Neural progenitor cell (in vitro differentiated cells): ENCODE measurements at regions not wholly inside any gene's neighbourhood (a gene's known extent, or its start where the extent isn't known, plus 50 kb on each side); places are given as distances from the start of the nearest gene placed in this dataset.

Experiments used
- CTCF ChIP-seq: fragments of 200-600 bp; sonication (generic); IDR thresholded peaks from 2 replicates; pipeline ENCODE4 v1.5.1; 2017; ENCODE audit warnings: antibody characterized with exemption, mild to moderate bottlenecking
- EZH2 ChIP-seq: fragments of 200-600 bp; sonication (generic); IDR thresholded peaks from 2 replicates; pipeline ENCODE4 v1.6.1; 2017; ENCODE audit warnings: antibody characterized with exemption, mild to moderate bottlenecking, moderate library complexity

GRCh38 chr3:187878772-187879518 lies 133.7 kb upstream of the BCL6 start:
- TF ChIP-seq CTCF = no peak
- TF ChIP-seq EZH2 = no peak
